A673 (cell line): ENCODE measurements at regions not wholly inside any gene's neighbourhood (a gene's known extent, or its start where the extent isn't known, plus 50 kb on each side); places are given as distances from the start of the nearest gene placed in this dataset.

Source experiments
- EZH2 ChIP-seq: fragments of 200-600 bp; sonication (generic); IDR thresholded peaks from 2 replicates; pipeline ENCODE4 v1.6.1; 2017; ENCODE audit warnings: borderline replicate concordance, low read depth, mild to moderate bottlenecking, mixed read lengths, antibody characterized with exemption, low read length; ENCODE audit not compliant: poor library complexity, severe bottlenecking
- TF ChIP-seq, protein P1 (sequence below): fragments of 300-800, 200-600 bp; sonication (generic); conservative IDR thresholded peaks from 2 replicates; pipeline ENCODE4 v1.5.1; 2017; ENCODE audit warnings: low read depth, mild to moderate bottlenecking, antibody characterized with exemption, low read length, moderate library complexity, mixed read lengths

DNA sequence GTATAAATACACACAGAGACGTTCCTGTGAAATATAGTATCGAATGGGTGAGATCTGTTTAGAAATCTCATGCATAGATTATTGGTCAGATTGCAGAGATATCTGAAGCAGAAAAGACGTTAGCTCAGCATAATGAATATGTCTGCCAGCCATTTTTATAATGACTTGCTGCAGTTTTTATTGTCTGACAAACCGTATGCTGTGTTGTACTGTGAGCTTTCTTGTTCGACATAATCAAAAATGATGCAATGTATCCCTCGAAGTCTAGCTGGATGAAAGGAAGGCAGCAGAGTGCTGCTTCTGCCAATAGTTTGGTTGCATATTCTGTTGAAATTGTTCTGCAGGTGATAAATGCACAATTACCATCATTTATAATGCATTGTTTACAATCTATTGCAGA, 514.9 kb upstream of the ARRDC3 start:
- TF ChIP-seq, protein P1, sequence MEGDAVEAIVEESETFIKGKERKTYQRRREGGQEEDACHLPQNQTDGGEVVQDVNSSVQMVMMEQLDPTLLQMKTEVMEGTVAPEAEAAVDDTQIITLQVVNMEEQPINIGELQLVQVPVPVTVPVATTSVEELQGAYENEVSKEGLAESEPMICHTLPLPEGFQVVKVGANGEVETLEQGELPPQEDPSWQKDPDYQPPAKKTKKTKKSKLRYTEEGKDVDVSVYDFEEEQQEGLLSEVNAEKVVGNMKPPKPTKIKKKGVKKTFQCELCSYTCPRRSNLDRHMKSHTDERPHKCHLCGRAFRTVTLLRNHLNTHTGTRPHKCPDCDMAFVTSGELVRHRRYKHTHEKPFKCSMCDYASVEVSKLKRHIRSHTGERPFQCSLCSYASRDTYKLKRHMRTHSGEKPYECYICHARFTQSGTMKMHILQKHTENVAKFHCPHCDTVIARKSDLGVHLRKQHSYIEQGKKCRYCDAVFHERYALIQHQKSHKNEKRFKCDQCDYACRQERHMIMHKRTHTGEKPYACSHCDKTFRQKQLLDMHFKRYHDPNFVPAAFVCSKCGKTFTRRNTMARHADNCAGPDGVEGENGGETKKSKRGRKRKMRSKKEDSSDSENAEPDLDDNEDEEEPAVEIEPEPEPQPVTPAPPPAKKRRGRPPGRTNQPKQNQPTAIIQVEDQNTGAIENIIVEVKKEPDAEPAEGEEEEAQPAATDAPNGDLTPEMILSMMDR, result no peak
- no peak for TF ChIP-seq EZH2
